Progenitor cell of endocrine pancreas (in vitro differentiated cells): ENCODE measurements at regions not wholly inside any gene's neighbourhood (a gene's known extent, or its start where the extent isn't known, plus 50 kb on each side); places are given as distances from the start of the nearest gene placed in this dataset.

ENCODE experiments used
- DNase-seq: peaks from one replicate; pipeline ENCODE4 v3.0.0; 2021; ENCODE audit warnings: low spot score; ENCODE audit not compliant: unreplicated experiment
- H3K27ac Mint-ChIP-seq: 2 replicates; pipeline ENCODE4 v1.8.0; 2021; ENCODE audit warnings: mild to moderate bottlenecking, moderate library complexity, mixed read lengths
- H3K27me3 Mint-ChIP-seq: 2 replicates; pipeline ENCODE4 v1.8.0; 2021; ENCODE audit warnings: mixed read lengths
- H3K36me3 Mint-ChIP-seq: 2 replicates; pipeline ENCODE4 v1.8.0; 2022; ENCODE audit warnings: mixed read lengths; ENCODE audit not compliant: insufficient read depth
- H3K4me1 Mint-ChIP-seq: 2 replicates; pipeline ENCODE4 v1.8.0; 2021; ENCODE audit warnings: low read depth, mixed read lengths
- H3K4me3 Mint-ChIP-seq: 2 replicates; pipeline ENCODE4 v1.8.0; 2021; ENCODE audit warnings: low read depth, mild to moderate bottlenecking, moderate library complexity, mixed read lengths
- H3K9me3 Mint-ChIP-seq: 2 replicates; pipeline ENCODE4 v1.8.0; 2021; ENCODE audit warnings: low read depth, mixed read lengths
- CTCF ChIP-seq: fragments of 200-600 bp; sonication (generic); IDR thresholded peaks from one replicate; pipeline ENCODE4 v1.5.0; 2021; ENCODE audit warnings: antibody characterized with exemption, mild to moderate bottlenecking; ENCODE audit not compliant: unreplicated experiment

DNA sequence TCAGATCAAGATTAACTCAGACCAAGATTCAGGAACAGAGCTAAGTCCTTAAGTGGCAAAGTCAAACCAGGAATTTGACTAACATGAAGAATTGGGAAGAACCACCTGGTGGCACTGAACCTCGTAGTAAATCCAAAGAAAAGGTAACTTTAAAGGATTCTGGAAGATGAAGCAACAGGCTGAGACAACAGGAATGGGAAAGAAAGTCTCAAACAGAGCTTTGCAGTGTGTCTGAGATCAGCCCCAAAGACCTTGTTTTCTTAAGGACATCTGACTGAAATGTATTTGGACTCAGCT is 126.1 kb downstream of the ASB9 start:
- Mint-ChIP-seq H3K9me3 (peaks cover 20% of the 10 kb centered on the region), H3K4me1 (peaks cover 11% of the 10 kb centered on the region), H3K27ac (no peak overlapping the region), H3K4me3 (no peak overlapping the region), H3K27me3 (peaks cover 2% of the 10 kb centered on the region), H3K36me3 (no peaks in the 10 kb centered on the region)
- no peak for DNase-seq
- no peak for TF ChIP-seq CTCF

DNA sequence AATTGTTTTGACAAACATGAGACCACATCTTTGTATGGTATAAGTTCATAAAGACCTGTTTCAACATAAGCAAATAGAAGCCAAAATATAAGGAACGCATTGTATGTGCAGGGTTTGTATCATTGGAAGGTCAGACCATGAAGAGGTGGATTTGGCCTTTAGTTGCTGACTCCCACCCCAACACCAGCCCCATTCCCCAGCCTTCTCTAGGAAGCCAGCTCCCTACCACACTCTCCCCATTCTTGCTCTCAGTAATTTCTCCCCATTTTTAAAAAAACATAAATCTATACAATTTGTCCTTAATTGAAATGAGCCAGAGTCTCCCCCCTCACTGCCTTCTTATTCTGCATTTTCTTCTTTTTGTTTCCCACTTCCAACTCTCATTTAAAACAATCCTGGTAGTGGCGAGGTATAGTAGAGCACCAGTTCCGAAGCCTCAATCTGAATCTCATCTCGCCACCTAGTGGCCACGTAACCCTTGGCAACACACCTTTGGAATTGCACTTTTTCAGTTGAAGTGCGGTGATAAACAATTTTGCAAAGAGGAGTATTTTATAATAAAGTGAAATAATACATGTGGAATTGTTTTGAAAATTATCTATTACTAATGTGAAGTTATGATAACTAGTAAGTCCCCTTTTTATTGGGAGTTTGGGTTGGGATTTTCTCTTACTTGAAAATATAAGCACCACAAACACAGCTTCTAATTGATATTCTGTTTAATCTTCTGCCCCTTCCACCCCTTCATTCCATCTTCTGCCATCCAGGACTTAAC is 126.6 kb downstream of the ASB9 start:
- H3K27me3 Mint-ChIP-seq: no peaks in the 10 kb centered on the region
- TF ChIP-seq CTCF: peak; percentile 70
- H3K36me3 Mint-ChIP-seq: no peaks in the 10 kb centered on the region
- no peak overlapping the region for H3K27ac Mint-ChIP-seq
- no peak for DNase-seq
- H3K4me3 Mint-ChIP-seq: no peak overlapping the region
- H3K9me3 Mint-ChIP-seq: peaks cover 17% of the 10 kb centered on the region
- H3K4me1 Mint-ChIP-seq: peaks cover 11% of the 10 kb centered on the region

GRCh38 chrX:15142084-15142715 is 127.7 kb downstream of the ASB9 start:
- DNase-seq: no peak
- H3K27ac Mint-ChIP-seq: no peak overlapping the region
- TF ChIP-seq CTCF: no peak
- no peaks in the 10 kb centered on the region for H3K27me3 Mint-ChIP-seq
- peaks cover 11% of the 10 kb centered on the region for H3K4me1 Mint-ChIP-seq
- no peak overlapping the region for H3K4me3 Mint-ChIP-seq
- no peaks in the 10 kb centered on the region for H3K36me3 Mint-ChIP-seq
- H3K9me3 Mint-ChIP-seq: peaks cover 20% of the 10 kb centered on the region

DNA sequence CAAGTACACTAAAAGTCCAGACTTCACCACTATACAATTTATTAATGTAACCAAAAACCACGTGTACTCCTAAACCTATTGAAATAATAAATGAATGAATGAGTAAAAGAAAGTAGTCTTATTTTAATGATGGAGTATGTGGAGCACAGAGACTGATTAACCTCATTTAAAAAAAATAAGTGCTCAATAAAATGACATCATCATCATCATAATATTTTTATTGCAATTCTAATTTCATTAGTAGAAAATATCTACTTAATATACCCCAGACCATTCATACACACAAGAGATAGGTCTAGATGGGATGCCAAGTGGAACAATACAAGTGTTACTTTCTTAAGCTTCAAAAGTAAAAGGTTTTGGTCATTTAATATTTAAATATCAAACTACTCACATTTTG is 133.1 kb downstream of the ASB9 start:
- TF ChIP-seq CTCF: no peak
- no peak for DNase-seq
- Mint-ChIP-seq H3K27me3 (no peaks in the 10 kb centered on the region), H3K4me1 (no peaks in the 10 kb centered on the region), H3K36me3 (no peaks in the 10 kb centered on the region), H3K4me3 (no peak overlapping the region), H3K9me3 (peaks cover 18% of the 10 kb centered on the region), H3K27ac (no peak overlapping the region)

- Mint-ChIP-seq H3K4me3 (no peak overlapping the region), H3K9me3 (peaks cover 12% of the 10 kb centered on the region), H3K27me3 (no peaks in the 10 kb centered on the region), H3K36me3 (no peaks in the 10 kb centered on the region), H3K27ac (no peak overlapping the region), H3K4me1 (no peaks in the 10 kb centered on the region)
- DNase-seq: no peak
- TF ChIP-seq CTCF: no peak
Measured at GRCh38 chrX:15129412-15129811, 140.5 kb downstream of the ASB9 start.
